ENCODE measurements at regions not wholly inside any gene's neighbourhood (a gene's known extent, or its start where the extent isn't known, plus 50 kb on each side); places are given as distances from the start of the nearest gene placed in this dataset.

DNA sequence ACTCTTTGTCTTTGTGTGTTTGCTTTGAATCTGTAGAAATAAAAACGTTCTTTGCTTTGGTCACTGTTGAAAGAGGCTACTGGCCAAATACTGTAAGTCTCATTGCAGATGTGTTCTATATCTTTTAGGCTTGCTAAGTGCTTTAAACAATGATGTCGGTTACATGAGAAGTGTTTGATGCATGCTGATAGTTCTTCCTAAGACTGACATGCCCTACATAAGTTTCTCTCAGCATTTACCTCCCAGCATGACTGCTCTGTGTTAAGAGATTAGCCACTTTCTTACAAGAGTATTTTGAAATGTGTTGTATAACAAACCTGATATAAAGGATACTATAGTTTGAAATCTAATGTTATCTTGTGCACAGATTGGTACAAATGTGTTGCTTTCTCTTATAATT lies 1088.7 kb downstream of the NSUN3 start:
- no peak overlapping the region for H3K4me3 ChIP-seq
- H3K27me3 ChIP-seq = no peaks in the 10 kb centered on the region
- no peak for TF ChIP-seq POLR2A (IDR thresholded peaks at IDR 0.05)
- no peak for TF ChIP-seq EP300 (IDR thresholded peaks at IDR 0.05)
- TF ChIP-seq POLR2AphosphoS5 (IDR thresholded peaks at IDR 0.05) = no peak
- TF ChIP-seq, protein P1, sequence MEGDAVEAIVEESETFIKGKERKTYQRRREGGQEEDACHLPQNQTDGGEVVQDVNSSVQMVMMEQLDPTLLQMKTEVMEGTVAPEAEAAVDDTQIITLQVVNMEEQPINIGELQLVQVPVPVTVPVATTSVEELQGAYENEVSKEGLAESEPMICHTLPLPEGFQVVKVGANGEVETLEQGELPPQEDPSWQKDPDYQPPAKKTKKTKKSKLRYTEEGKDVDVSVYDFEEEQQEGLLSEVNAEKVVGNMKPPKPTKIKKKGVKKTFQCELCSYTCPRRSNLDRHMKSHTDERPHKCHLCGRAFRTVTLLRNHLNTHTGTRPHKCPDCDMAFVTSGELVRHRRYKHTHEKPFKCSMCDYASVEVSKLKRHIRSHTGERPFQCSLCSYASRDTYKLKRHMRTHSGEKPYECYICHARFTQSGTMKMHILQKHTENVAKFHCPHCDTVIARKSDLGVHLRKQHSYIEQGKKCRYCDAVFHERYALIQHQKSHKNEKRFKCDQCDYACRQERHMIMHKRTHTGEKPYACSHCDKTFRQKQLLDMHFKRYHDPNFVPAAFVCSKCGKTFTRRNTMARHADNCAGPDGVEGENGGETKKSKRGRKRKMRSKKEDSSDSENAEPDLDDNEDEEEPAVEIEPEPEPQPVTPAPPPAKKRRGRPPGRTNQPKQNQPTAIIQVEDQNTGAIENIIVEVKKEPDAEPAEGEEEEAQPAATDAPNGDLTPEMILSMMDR (IDR thresholded peaks at IDR 0.05) = no peak
- DNase-seq (ENCODE audit: low spot score in 2 of 2) = no peak
- peaks cover 4% of the 10 kb centered on the region for H3K9me3 ChIP-seq
- 40% methylated on average over 2 of the region's 2 CpGs for WGBS
- H3K36me3 ChIP-seq = no peaks in the 10 kb centered on the region
- no peak overlapping the region for H3K27ac ChIP-seq
- H3K4me1 ChIP-seq = no peaks in the 10 kb centered on the region

DNA sequence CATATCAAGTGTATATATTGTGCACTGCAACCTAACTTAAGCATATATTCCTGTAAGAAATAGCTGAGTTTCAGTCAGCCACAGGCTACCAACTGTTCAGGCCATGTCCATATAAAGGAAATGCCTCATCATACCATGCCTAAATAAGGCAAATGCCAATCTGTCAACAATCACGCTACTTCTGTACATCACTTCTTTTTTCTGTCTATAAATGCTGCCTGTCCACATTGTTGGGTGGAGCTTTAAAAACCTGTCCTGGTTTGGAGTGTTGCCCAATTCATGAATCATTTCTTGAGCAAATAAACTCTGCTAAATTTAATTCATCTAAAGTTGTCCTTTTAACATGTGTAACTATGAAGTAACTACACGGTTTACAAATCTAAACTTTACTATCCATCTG lies 1091.9 kb downstream of the NSUN3 start:
- no peaks in the 10 kb centered on the region for H3K4me1 ChIP-seq
- H3K36me3 ChIP-seq = no peaks in the 10 kb centered on the region
- no peaks in the 10 kb centered on the region for H3K27me3 ChIP-seq
- DNase-seq (ENCODE audit: low spot score in 2 of 2) = no peak
- no peak overlapping the region for H3K4me3 ChIP-seq
- WGBS = 36% methylated on average over 2 of the region's 2 CpGs
- no peak overlapping the region for H3K27ac ChIP-seq
- TF ChIP-seq POLR2AphosphoS5 (IDR thresholded peaks at IDR 0.05) = no peak
- H3K9me3 ChIP-seq = peaks cover 4% of the 10 kb centered on the region

DNA sequence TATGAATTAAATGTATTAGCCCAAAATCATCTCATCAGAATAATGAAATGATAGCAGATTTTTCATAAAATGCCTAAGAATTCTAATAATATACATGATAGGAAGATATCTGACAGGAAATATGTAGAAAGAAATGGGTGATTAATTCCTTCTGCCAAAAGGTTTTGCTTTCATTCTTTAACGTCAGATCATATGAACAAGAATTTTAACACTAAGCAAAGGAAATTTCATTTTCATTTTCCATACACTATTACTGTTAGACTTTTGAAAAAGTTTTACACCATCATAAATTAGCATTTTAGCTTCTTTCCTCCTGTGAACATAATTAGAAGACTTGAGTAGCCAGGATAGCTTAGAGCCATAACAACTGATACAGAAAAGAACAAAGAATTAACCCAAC lies 1099.9 kb downstream of the NSUN3 start:
- no peak overlapping the region for H3K4me3 ChIP-seq
- no peak overlapping the region for H3K27ac ChIP-seq
- H3K27me3 ChIP-seq = no peaks in the 10 kb centered on the region
- no peaks in the 10 kb centered on the region for H3K4me1 ChIP-seq
- no peak for DNase-seq (ENCODE audit: low spot score in 2 of 2)
- TF ChIP-seq POLR2A (IDR thresholded peaks at IDR 0.05) (no peak), POLR2AphosphoS5 (IDR thresholded peaks at IDR 0.05) (no peak), EP300 (IDR thresholded peaks at IDR 0.05) (no peak)
- TF ChIP-seq, protein P1 (IDR thresholded peaks at IDR 0.05) = no peak
- WGBS = 29% methylated on average over 1 of the region's 1 CpG
- H3K9me3 ChIP-seq = no peaks in the 10 kb centered on the region
- H3K36me3 ChIP-seq = no peaks in the 10 kb centered on the region

DNA sequence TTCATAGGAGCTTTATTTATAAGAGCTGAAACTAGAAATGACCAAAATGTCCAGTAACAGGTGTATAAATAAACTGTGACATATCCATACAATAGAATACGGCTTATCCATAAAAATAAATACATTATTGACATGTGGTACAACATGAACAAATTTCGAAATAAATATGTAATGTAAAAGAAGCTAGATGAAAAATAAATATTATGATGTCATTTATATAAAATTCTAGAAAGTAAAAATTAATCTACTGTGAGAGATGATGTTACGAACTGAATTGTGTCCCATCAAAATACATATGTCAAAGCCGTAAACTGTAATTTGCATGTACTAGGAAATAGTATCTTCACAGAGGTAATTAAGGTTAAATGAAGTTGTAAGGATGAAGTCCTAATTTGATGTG lies 1104.9 kb downstream of the NSUN3 start:
- Histone ChIP-seq H3K9me3 (no peaks in the 10 kb centered on the region), H3K4me1 (no peaks in the 10 kb centered on the region), H3K4me3 (no peak overlapping the region), H3K27ac (no peak overlapping the region), H3K36me3 (no peaks in the 10 kb centered on the region), H3K27me3 (no peaks in the 10 kb centered on the region)
- DNase-seq (ENCODE audit: low spot score in 2 of 2) = no peak
- TF ChIP-seq POLR2A (IDR thresholded peaks at IDR 0.05) (no peak), EP300 (IDR thresholded peaks at IDR 0.05) (no peak), POLR2AphosphoS5 (IDR thresholded peaks at IDR 0.05) (no peak)
- TF ChIP-seq, protein P1 (IDR thresholded peaks at IDR 0.05) = no peak
- 91% methylated on average over 4 of the region's 4 CpGs for WGBS

DNA sequence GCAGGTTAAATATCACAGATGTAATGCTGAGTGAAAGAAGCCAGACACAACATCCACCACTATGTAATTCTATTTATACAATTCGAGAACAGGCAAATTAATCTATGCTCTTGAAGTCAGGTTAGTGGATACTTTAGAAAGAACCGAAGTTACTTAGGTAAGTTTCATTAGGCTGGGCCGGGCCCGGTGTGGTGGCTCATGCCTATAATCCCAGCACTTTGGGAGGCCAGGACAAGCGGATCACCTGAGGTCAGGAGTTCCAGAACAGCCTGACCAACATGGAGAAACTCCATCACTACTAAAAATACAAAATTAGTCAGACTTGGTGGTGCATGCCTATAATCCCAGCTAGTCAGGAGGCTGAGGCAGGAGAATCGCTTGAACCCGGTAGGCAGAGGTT lies 1105.7 kb downstream of the NSUN3 start:
- H3K9me3 ChIP-seq = no peaks in the 10 kb centered on the region
- H3K27me3 ChIP-seq = no peaks in the 10 kb centered on the region
- no peaks in the 10 kb centered on the region for H3K4me1 ChIP-seq
- DNase-seq (ENCODE audit: low spot score in 2 of 2) = no peak
- H3K36me3 ChIP-seq = no peaks in the 10 kb centered on the region
- H3K4me3 ChIP-seq = no peak overlapping the region
- TF ChIP-seq, protein P1 (IDR thresholded peaks at IDR 0.05) = no peak
- WGBS = 90% methylated on average over 7 of the region's 7 CpGs
- no peak overlapping the region for H3K27ac ChIP-seq

DNA sequence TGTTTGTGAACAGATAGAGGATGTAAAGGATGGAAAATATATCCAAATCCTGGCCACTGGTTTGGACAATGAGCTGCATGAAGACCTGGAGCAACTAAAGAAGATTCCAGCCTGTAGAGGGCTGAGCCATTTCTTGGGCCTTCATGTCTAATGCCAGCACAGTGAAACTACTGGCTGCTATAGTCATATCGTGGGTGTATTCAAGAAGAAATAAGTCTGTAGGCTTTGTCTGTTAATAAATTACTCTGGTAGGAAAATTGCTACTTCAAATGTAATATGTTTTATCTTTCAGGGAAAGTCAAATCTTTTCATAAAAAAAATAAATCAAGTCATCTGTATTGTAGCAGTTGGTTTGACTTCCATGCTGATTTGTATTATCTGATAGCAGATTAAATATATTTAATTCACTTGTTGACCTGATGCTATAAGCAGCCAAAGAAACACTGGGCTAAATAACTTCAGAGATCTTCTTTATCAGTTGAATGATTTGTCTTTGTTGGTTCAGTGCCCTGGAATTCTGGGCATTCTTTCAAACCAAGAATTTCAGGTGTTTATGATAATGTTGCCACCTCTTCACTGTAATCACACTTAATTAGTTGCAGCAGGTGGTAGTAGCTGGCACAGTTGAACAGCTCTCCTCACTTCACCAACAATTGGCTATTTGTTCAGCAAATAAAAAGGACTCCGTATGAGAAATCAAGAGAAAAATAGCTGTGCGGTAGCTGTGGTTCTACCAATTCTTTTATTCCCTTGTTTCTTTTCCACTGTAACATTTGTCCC lies 1109.5 kb downstream of the NSUN3 start:
- H3K27ac ChIP-seq = no peak overlapping the region
- H3K36me3 ChIP-seq = no peaks in the 10 kb centered on the region
- H3K9me3 ChIP-seq = no peaks in the 10 kb centered on the region
- no peak overlapping the region for H3K4me3 ChIP-seq
- DNase-seq (ENCODE audit: low spot score in 2 of 2) = no peak
- no peaks in the 10 kb centered on the region for H3K4me1 ChIP-seq
- TF ChIP-seq EP300 (IDR thresholded peaks at IDR 0.05) (no peak), POLR2AphosphoS5 (IDR thresholded peaks at IDR 0.05) (no peak), POLR2A (IDR thresholded peaks at IDR 0.05) (no peak)
- TF ChIP-seq, protein P1 (IDR thresholded peaks at IDR 0.05) = no peak
- WGBS = 39% methylated on average over 3 of the region's 3 CpGs
- no peaks in the 10 kb centered on the region for H3K27me3 ChIP-seq
